GM23248 (cell line): ENCODE measurements at regions not wholly inside any gene's neighbourhood (a gene's known extent, or its start where the extent isn't known, plus 50 kb on each side); places are given as distances from the start of the nearest gene placed in this dataset.
"Not testable (repeated sequence)": the region's sequence is repeated elsewhere in the genome, so short reads cannot be mapped to it uniquely, and the experiment has no call there.

Experiments used
- EZH2 ChIP-seq: fragments of 200-600 bp; sonication (generic); IDR thresholded peaks from 2 replicates; pipeline ENCODE4 v1.6.1; 2018; ENCODE audit warnings: antibody characterized with exemption, mild to moderate bottlenecking; ENCODE audit not compliant: insufficient read depth, poor library complexity, severe bottlenecking
- EZH2phosphoT487 ChIP-seq: fragments of 200-600 bp; sonication (generic); IDR thresholded peaks from 2 replicates; pipeline ENCODE4 v1.6.1; 2018; ENCODE audit warnings: antibody characterized with exemption, moderate library complexity, mild to moderate bottlenecking, low read depth; ENCODE audit not compliant: insufficient read depth

- TF ChIP-seq EZH2phosphoT487, EZH2: not testable (repeated sequence)
These were observed 462.3 kb upstream of the NETO1 start for GRCh38 chr18:73330106-73330505.
